HG02763 (cell line): ENCODE measurements at regions not wholly inside any gene's neighbourhood (a gene's known extent, or its start where the extent isn't known, plus 50 kb on each side); places are given as distances from the start of the nearest gene placed in this dataset.

Experiments used
- ATAC-seq: cut with Tn5 transposase; IDR thresholded peaks from one replicate; pipeline ENCODE4 v1.9.1; 2021; ENCODE audit warnings: mild to moderate bottlenecking, moderate library complexity; ENCODE audit not compliant: unreplicated experiment

GRCh38 chr7:41148521-41148951 lies 554.4 kb downstream of the INHBA start:
- no peak for ATAC-seq

GRCh38 chr7:41147606-41148485 lies 555.0 kb downstream of the INHBA start:
- ATAC-seq: no peak

- no peak for ATAC-seq
Measured at GRCh38 chr7:41146429-41146828, 556.5 kb downstream of the INHBA start.

GRCh38 chr7:41145656-41146055 lies 557.2 kb downstream of the INHBA start:
- no peak for ATAC-seq

- no peak for ATAC-seq
Measured at GRCh38 chr7:41142904-41143473, 559.9 kb downstream of the INHBA start.

- no peak for ATAC-seq
Measured at GRCh38 chr7:41139789-41140188, 563.1 kb downstream of the INHBA start.

GRCh38 chr7:41136551-41136950 lies 566.3 kb downstream of the INHBA start:
- ATAC-seq: no peak

- no peak for ATAC-seq
Measured at GRCh38 chr7:41135511-41135910, 567.4 kb downstream of the INHBA start.

- peak; percentile 88 for ATAC-seq
Measured at GRCh38 chr7:41134300-41135255, 568.3 kb downstream of the INHBA start.

- peak; percentile 19 for ATAC-seq
Measured at GRCh38 chr7:41133690-41134299, 569.1 kb downstream of the INHBA start.

- no peak for ATAC-seq
Measured at GRCh38 chr7:41131956-41132355, 570.9 kb downstream of the INHBA start.

GRCh38 chr7:41130561-41131236 lies 572.2 kb downstream of the INHBA start:
- no peak for ATAC-seq

- ATAC-seq: no peak
Measured at GRCh38 chr7:41130086-41130485, 572.8 kb downstream of the INHBA start.

GRCh38 chr7:41125343-41125742 lies 577.5 kb downstream of the INHBA start:
- ATAC-seq: no peak

- ATAC-seq: no peak
Measured at GRCh38 chr7:41122256-41122987, 580.5 kb downstream of the INHBA start.

- ATAC-seq: no peak
Measured at GRCh38 chr7:41121228-41121627, 581.7 kb downstream of the INHBA start.

- no peak for ATAC-seq
Measured at GRCh38 chr7:41118486-41118885, 584.4 kb downstream of the INHBA start.

- no peak for ATAC-seq
Measured at GRCh38 chr7:41117431-41117830, 585.5 kb downstream of the INHBA start.

- no peak for ATAC-seq
Measured at GRCh38 chr7:41116817-41117216, 586.1 kb downstream of the INHBA start.

- no peak for ATAC-seq
Measured at GRCh38 chr7:41116337-41116736, 586.6 kb downstream of the INHBA start.
